ENCODE measurements at regions not wholly inside any gene's neighbourhood (a gene's known extent, or its start where the extent isn't known, plus 50 kb on each side); places are given as distances from the start of the nearest gene placed in this dataset.

DNA sequence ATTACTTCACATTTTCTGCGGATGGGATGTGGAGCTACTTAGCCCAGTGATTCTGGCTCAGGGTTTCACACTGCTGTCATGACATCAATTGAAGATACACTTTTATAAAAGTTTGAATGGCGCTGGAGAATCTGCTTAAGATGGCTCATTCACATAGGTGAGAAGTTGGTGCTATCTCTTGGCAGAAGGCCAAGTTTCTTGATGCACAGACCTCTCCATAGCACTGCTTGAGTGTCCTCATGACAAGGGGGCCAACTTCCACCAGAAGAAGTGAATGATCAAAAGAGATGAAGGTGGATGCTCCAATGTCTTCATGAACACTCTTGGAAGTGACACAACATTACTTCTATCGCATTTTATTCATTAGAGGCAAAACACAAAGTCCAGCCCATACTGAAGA is 403.7 kb upstream of the CCNG1 start:
- Histone ChIP-seq H3K27ac (no peak overlapping the region), H3K4me1 (ENCODE audit: insufficient read depth) (no peaks in the 10 kb centered on the region), H3K79me2 (no peaks in the 10 kb centered on the region), H4K20me1 (ENCODE audit: insufficient read depth, poor library complexity, severe bottlenecking) (no peaks in the 10 kb centered on the region), H3K9me3 (ENCODE audit: low read depth) (no peaks in the 10 kb centered on the region), H3K4me2 (no peak overlapping the region), H3K27me3 (no peaks in the 10 kb centered on the region), H3K9me2 (replicated peaks; ENCODE audit: insufficient read depth) (no peaks in the 10 kb centered on the region), H3K36me3 (replicated peaks; ENCODE audit: insufficient read depth, low read depth) (no peaks in the 10 kb centered on the region), H2AFZ (no peak overlapping the region), H3K4me3 (no peak overlapping the region)
- 31% methylated on average over 3 of the region's 3 CpGs for WGBS (ENCODE audit: low lambda C conversion rate, missing lambda C conversion rate)
- no peak for DNase-seq (ENCODE audit: low spot score)
- TF ChIP-seq EZH2 (IDR thresholded peaks at IDR 0.05; ENCODE audit: borderline replicate concordance): no peak
- TF ChIP-seq EZH2phosphoT487 (IDR thresholded peaks at IDR 0.05; ENCODE audit: low read depth, severe bottlenecking, unreplicated experiment): no peak
- TF ChIP-seq, protein P1, sequence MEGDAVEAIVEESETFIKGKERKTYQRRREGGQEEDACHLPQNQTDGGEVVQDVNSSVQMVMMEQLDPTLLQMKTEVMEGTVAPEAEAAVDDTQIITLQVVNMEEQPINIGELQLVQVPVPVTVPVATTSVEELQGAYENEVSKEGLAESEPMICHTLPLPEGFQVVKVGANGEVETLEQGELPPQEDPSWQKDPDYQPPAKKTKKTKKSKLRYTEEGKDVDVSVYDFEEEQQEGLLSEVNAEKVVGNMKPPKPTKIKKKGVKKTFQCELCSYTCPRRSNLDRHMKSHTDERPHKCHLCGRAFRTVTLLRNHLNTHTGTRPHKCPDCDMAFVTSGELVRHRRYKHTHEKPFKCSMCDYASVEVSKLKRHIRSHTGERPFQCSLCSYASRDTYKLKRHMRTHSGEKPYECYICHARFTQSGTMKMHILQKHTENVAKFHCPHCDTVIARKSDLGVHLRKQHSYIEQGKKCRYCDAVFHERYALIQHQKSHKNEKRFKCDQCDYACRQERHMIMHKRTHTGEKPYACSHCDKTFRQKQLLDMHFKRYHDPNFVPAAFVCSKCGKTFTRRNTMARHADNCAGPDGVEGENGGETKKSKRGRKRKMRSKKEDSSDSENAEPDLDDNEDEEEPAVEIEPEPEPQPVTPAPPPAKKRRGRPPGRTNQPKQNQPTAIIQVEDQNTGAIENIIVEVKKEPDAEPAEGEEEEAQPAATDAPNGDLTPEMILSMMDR (IDR thresholded peaks at IDR 0.05; ENCODE audit: poor library complexity): no peak

DNA sequence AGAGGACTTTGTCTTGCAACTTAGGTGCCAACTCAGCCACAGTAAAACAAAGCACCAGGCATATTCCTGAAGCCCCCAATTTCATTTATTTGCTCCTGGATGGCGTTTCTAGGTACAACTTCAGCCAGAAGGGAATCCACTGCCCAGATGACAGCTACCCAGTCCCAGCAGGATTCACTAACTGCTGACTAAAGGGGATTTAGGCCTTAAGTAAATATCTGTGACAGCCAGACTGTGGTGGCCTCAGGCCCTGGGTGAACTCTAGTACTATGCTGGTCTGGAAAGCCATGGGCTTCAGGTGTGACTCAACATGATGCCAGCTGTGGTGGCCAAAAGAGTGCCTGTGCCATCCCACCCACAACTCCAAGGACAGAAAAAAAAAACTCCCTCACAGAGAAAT is 396.1 kb upstream of the CCNG1 start:
- TF ChIP-seq EZH2phosphoT487 (IDR thresholded peaks at IDR 0.05; ENCODE audit: low read depth, severe bottlenecking, unreplicated experiment) (no peak), EZH2 (IDR thresholded peaks at IDR 0.05; ENCODE audit: borderline replicate concordance) (no peak)
- TF ChIP-seq, protein P1 (IDR thresholded peaks at IDR 0.05; ENCODE audit: poor library complexity): no peak
- Histone ChIP-seq H3K9me2 (replicated peaks; ENCODE audit: insufficient read depth) (no peaks in the 10 kb centered on the region), H3K27ac (no peak overlapping the region), H3K79me2 (no peaks in the 10 kb centered on the region), H3K27me3 (no peaks in the 10 kb centered on the region), H3K4me1 (ENCODE audit: insufficient read depth) (no peaks in the 10 kb centered on the region), H3K36me3 (replicated peaks; ENCODE audit: insufficient read depth, low read depth) (no peaks in the 10 kb centered on the region), H3K4me3 (no peak overlapping the region), H4K20me1 (ENCODE audit: insufficient read depth, poor library complexity, severe bottlenecking) (no peaks in the 10 kb centered on the region), H2AFZ (no peak overlapping the region), H3K9me3 (ENCODE audit: low read depth) (no peaks in the 10 kb centered on the region), H3K4me2 (no peak overlapping the region)
- no peak for DNase-seq (ENCODE audit: low spot score)
- WGBS (ENCODE audit: low lambda C conversion rate, missing lambda C conversion rate): 81% methylated on average over 1 of the region's 1 CpG

DNA sequence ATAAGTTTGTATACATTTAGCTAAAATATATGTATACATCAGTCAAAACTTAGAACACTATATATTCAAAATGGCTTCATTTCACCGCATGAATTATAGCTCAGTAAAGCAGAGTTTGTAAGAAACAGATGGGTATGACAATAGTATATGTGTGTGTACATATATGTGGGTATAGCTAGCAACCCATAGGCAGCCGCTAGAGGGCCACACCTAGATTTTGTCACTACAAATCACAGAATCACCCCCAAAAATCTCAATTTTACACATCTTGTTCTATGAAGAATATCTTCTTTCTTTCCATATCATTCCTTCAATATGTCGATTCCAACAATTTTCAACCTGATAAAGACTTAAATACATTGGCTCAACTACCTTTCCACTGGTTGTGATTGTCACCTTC is 357.8 kb upstream of the CCNG1 start:
- 67% methylated on average over 3 of the region's 3 CpGs for WGBS (ENCODE audit: low lambda C conversion rate, missing lambda C conversion rate)
- no peaks in the 10 kb centered on the region for H3K9me3 ChIP-seq (ENCODE audit: low read depth)
- no peak overlapping the region for H3K4me2 ChIP-seq
- H3K79me2 ChIP-seq: no peaks in the 10 kb centered on the region
- H3K4me3 ChIP-seq: no peak overlapping the region
- no peaks in the 10 kb centered on the region for H3K27me3 ChIP-seq
- no peak for DNase-seq (ENCODE audit: low spot score)
- TF ChIP-seq EZH2 (IDR thresholded peaks at IDR 0.05; ENCODE audit: borderline replicate concordance) (no peak), EZH2phosphoT487 (IDR thresholded peaks at IDR 0.05; ENCODE audit: low read depth, severe bottlenecking, unreplicated experiment) (no peak)
- TF ChIP-seq, protein P1 (IDR thresholded peaks at IDR 0.05; ENCODE audit: poor library complexity): no peak
- no peak overlapping the region for H3K27ac ChIP-seq
- H3K36me3 ChIP-seq (replicated peaks; ENCODE audit: insufficient read depth, low read depth): no peaks in the 10 kb centered on the region
- no peaks in the 10 kb centered on the region for H3K9me2 ChIP-seq (replicated peaks; ENCODE audit: insufficient read depth)
- H2AFZ ChIP-seq: no peak overlapping the region
- H4K20me1 ChIP-seq (ENCODE audit: insufficient read depth, poor library complexity, severe bottlenecking): no peaks in the 10 kb centered on the region
- no peaks in the 10 kb centered on the region for H3K4me1 ChIP-seq (ENCODE audit: insufficient read depth)

DNA sequence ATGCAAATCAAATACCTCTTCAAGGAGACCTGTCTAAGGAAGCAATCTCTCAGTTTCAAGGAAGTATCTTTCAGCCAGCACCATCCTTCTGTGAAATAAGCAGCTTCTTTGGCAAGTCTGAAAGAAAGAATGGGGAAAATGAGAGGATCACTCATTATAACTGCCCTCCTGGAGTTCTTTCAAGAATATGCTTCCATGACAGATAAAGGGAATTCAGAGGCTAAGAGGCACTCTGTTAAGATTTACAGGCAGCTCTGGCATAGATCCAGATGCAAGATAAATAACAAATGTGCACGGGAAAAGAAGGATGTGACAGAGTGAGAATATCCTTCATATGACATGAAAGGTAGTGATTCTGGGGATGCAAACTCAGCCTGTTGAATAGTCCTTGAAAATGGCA is 348.2 kb upstream of the CCNG1 start:
- 43% methylated on average over 1 of the region's 1 CpG for WGBS (ENCODE audit: low lambda C conversion rate, missing lambda C conversion rate)
- H3K4me1 ChIP-seq (ENCODE audit: insufficient read depth): no peaks in the 10 kb centered on the region
- TF ChIP-seq EZH2phosphoT487 (IDR thresholded peaks at IDR 0.05; ENCODE audit: low read depth, severe bottlenecking, unreplicated experiment): no peak
- TF ChIP-seq, protein P1 (IDR thresholded peaks at IDR 0.05; ENCODE audit: poor library complexity): no peak
- no peak for TF ChIP-seq EZH2 (IDR thresholded peaks at IDR 0.05; ENCODE audit: borderline replicate concordance)
- no peaks in the 10 kb centered on the region for H3K36me3 ChIP-seq (replicated peaks; ENCODE audit: insufficient read depth, low read depth)
- no peaks in the 10 kb centered on the region for H3K9me3 ChIP-seq (ENCODE audit: low read depth)
- no peaks in the 10 kb centered on the region for H3K79me2 ChIP-seq
- H4K20me1 ChIP-seq (ENCODE audit: insufficient read depth, poor library complexity, severe bottlenecking): no peaks in the 10 kb centered on the region
- no peak overlapping the region for H3K4me3 ChIP-seq
- no peak overlapping the region for H3K27ac ChIP-seq
- H3K27me3 ChIP-seq: no peaks in the 10 kb centered on the region
- DNase-seq (ENCODE audit: low spot score): no peak
- no peaks in the 10 kb centered on the region for H3K9me2 ChIP-seq (replicated peaks; ENCODE audit: insufficient read depth)
- no peak overlapping the region for H3K4me2 ChIP-seq
- no peak overlapping the region for H2AFZ ChIP-seq
